ENCODE measurements at regions not wholly inside any gene's neighbourhood (a gene's known extent, or its start where the extent isn't known, plus 50 kb on each side); places are given as distances from the start of the nearest gene placed in this dataset.

DNA sequence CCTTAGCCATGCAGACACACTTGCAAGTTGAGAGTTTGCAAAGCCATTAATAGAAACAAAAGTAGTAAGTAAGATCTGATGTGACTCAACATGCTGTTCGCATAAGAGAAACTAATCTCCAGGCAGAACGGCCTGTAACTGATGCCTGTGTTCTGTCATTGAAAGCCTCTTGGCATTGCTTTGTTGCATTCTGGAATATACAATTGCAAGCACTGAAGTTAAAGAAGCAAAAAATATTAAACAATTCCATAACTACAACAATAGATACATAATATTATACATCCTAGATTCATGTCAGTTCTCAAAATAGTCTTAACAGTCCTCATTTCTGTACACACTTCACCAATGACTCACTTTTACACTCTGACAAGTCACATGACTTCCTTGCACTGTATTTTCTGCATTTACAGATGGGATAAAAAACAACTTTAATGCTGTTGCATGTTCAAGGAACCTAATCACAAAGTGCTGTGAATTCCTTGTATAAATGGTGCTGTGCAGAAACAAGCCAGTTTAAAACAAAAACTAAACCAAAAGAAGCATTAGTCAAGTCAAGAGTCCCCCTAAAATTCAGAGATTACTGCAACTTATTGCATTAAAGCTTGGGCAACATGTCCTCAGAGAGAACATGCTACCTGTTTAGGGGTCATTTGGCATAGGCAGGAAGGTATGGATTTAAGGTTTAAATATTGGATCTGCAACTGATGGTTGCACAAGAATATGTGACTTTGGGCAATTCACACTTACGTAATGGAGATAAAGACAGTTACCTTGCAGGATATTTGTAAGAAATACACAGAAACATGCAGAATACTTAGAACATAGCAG, 79.5 kb upstream of the SERP2 start:
- no peak for DNase-seq

DNA sequence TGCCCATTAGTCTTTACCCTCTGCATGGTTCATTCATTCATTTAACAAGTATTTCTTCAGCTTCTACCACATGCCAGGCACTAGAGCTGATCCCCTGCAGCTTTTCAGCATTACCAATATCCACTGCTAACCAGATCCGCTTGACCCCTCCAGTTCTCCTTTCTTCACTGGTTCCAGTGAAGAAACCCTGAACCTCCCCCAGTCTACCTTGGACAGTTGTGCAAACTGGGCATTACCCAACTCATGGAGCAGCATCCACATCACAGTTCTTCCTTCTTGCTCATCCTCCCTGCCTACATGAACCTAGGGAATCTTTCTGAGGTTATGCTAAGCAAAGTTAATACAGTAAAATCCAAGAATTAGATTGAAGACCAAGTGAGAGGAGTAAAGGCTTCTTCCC, 78.7 kb upstream of the SERP2 start:
- DNase-seq = no peak

DNA sequence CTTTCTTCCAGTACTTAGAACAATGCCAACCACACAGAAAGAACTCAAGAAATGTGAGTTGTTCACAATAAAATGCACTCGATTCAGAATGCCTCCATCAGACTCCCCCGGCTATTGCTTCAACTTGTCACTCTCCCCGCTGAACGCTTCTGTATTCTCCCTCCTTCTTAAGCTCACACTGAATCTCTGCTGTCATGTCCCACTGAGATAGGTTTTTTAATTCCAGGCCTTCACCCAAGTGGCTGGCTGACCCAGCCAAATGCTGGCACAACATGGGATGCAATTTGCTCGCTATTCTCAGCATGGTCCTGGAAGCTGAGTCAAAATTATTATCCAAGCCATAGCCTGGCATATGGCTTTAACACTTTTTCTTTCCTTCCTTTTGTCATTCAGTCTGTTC, 76.8 kb upstream of the SERP2 start:
- no peak for DNase-seq

DNA sequence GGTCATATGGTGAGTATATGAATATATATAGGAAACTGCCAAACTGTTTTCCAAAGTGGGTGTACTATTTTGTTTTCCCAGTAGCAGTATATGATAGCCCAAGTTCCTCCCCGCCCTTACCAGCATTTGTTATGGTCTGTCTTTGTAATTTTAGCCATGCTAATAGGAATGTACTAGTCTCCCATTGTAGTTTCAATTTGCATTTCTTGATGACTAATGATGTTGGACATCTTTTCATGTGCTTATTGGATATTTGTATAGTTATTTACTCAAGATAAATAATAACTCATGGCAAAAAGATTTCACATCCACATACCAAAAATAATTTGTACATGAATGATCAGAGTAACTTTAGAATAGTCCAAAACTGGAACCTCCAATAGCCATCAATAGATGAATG, 75.3 kb upstream of the SERP2 start:
- no peak for DNase-seq

DNA sequence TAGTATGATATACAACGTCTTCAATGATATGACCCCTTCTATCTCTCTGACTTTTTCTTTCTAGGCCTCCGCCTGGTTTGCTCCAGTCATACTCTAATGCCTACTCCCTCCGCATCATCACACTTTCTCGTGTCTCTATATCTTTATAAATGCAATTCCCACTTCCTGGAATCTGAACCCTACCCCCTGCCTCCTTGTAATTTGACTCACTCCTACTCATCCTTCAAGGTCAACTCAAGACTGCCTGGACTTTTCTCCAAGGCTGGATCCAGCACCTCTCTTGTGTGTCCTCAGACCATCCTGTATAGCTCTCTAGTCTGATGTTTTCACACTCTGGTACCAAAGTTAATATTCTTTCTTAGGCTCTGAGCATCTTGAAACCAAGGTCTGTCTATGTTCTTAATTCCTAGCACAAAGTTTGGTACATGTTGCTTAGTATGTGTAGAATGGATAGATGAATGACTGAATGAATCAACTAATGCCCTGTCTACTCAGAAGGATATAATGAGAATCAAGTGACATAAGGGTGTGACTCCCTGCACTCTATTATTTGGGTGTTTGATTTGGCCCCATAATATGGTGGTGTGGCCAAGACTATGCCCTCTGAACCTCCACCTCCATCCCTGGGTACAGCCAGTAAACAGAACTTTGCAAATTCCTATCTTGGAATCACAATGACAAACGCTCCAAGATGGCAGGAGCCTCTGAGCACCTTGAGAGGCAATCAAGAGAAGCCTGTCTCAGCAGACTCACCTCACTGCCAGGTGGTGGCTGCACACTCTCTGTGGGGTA, 74.3 kb upstream of the SERP2 start:
- DNase-seq = no peak

DNA sequence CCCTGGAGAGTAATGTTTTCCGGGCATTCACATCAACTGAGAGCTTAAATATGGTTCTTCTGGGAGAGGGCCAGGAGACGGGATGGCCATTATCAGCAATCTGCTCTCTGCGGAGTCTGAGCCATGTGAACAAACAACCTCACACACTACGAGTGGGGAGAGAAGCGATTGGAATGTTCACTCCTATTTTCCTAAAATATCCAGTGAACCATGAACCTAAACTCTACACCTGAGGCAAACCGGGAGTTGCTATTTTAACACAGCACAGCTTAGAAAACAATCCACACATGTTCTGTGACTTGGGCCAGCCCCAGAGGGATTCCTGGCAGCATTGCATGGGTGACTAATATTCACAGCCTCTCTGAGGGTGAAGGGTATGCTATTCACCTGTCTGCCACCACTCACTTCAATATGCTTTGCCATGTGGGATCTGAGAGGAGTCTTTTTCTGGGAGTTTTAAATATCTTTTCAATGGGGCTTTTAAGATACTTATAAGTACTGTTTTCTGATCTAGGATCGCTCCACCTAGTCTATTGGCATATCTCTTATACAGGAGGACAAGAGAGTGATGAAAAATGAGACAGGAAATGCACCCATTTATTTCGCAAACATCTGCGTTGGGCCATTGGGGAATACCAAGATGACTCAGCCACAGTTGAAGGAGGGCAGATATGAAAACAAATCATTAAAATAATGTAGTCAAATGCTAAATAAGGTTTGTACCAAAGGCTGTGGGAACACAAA, 72.6 kb upstream of the SERP2 start:
- DNase-seq = no peak

DNA sequence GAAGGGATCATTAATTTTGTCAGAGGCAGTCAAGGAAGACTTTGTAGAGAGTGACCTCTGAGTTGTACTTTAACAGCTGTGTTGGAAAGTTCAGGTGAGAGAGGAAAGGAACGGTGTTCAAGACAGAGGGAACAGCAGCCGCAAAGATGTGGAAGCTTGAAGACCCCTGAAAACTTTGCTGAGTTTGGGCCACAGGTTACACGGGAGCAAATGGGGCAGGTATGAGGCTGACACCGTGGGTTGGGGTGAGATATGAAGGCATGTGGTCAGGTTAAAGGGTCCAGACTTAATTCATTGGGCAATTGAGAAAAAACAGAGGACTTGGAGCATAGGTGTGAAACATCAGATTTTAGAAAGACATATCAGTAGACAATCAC, 72.0 kb upstream of the SERP2 start:
- no peak for DNase-seq

DNA sequence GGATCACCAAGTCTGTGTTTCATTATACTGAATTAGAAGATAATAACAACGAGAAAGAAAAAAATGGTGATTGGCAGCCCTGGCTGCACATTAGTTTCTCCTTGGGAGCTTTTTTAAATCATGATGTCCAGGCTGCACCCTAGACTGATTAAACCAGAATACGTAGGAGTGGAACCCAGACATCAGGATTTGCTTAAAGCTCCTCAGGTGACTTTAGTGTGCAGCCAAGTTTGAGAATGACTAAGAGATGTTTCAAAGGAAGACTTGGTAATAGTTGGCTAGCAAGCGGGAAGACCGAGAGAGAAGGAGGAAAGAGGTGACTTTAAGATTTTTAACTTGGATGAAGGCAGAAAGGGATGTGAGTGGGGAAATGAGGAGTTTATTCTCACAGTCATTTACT, 71.4 kb upstream of the SERP2 start:
- no peak for DNase-seq

DNA sequence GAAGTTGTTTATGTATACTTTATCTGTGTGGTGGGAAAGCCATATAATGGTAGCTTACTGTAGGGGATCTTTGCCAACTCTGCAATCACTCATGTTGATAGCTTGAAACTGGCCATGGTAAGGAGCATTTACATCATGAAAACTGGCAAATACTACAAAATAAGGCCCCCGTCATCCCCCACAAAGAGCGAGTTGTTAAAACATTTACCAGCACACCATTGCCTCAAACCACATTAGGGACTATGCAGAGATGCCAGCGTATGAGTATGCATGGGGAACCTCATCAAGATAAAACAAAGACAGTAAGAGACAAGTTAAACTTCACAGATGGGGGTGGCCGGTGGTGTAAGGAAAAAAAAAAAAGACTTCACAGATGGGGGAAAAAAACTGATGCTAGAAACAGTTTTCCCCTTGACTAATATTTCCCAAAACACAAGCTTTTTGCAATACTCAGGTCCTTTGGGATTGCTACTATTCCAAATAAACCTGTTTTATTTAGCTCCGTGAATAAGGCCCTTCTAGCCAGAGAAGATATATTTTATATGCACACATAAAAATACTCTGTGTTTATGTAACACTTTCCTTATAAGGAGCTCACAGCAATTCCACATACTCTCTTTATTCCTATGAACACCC, 70.6 kb upstream of the SERP2 start:
- no peak for DNase-seq

DNA sequence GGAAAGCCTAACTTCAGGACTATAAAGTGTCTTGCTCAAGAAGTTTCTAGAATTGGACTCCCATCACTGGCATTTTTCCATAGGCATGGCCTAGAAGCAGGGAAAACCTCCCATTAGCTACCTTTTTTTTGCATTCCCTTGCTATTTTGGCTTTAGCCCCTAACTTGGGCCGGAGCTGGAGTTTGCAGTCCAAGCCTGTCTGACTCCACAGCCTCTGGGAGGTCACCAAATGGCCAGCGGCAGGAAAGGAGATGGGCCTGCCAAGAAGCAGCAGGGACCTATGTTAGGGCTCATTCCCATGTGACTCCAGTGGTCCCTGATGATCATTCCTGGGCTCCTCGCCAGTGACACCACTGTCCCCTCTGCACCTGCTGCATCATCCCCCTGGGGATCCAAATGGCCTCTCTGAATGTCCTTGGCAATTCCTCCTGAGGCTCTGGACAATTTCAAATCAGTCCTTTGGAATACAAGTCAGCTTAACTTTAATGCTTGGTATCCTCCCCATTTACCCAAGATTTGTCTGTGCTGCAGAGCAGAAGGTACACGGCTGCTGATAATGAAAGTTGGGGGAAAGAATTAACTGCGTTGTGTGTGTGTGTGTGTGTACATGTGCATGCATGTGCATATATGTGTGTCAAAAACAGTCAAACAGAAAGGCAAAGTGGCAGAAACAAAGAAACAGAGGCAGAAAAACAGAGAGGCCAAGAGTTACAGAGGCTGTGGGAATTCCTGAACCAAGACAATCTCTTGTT, 69.8 kb upstream of the SERP2 start:
- peak; percentile 84 for DNase-seq

DNA sequence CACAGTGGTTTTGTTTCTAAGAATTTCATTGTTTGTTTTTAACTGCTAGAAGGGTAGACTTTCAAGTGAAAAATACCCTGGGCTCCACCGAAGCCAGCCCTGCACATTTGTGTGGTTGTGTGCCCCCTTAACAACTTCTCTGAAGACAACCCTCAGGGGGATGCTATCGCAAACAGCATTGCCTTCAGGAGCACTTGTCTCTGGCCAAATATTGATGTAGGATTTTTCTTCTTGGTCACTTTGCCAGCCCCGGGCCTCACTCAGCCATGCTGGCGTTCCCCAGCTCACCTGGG, 69.2 kb upstream of the SERP2 start:
- DNase-seq = no peak

DNA sequence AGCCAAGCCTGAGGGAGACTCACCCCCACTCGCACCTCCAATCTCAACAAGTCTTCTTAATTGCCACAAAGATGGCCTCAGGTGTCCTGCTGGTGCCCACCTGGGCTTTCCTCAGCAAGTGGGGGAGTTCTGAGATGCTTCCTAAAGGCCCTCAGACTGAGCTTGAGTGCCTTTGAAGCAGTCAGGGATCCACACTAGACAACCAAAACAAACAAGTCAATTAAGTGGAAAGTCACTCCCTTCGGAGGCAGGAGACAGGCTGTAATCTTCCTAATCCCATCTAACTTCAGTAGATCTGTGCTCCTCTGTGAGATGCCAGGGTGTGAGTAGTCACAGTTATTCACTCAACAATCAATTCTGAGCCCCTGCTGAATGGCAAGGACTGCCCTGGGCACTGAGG, 68.3 kb upstream of the SERP2 start:
- DNase-seq = no peak

DNA sequence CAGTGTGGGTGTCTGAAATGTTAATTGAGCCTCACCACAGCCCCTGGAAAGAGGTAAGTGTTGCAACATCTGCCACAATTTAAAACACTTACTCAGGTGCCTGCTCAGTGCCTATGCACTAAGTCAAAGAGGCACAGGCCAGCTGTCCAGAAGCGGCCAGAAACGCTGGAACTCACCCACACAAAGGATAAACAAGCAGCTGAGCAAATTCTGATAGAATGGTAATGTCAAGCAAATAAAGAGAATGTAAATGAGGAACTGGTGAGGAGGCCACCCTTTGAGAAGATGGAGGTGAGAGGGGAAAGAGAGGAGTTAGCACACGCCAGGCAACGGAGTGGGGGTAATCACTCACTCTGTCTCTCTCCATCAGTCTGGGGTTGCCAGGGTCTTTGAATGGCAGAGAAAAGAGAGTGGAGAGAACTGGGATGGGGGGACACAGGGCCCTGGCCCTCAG, 67.7 kb upstream of the SERP2 start:
- DNase-seq = no peak

DNA sequence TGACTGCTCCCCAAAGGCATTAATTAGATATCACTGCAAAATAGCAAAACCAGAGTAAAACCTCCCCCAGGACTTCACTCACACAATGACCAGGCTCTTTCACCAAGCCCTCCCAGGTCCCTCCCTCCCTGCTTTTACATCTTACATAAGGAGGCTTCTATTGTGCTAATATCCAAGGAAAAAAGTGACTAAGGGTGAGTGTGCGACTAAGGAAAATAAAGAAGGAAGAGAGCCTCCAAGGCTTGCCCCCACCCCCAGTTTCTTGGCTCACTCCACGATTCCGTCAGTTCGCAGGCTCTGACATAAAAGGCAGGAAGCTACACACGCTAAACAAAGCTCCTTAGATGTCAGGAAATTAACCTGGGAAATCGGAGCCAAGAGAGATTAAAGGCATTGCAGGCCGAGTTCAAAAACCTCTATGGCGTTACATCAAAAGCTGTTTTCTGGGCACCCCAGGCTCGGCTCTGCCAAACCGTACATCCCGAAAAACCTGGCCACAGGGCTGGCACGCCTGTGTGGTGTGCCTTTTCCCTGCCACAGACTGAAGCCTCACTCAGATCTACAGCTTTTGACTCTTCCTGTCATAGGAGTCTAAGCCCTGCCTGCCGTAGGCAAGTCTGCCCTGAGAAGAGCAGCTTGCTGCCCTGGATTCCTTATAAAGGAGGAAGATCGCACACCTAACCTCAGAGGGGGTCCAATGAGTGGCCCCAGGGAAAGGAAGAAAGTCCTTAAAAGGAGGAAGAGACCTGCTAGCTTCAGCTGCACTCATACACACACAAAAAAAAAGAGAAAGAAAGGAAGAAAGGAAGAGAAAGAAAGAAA, 67.0 kb upstream of the SERP2 start:
- peak; percentile 78 for DNase-seq

DNA sequence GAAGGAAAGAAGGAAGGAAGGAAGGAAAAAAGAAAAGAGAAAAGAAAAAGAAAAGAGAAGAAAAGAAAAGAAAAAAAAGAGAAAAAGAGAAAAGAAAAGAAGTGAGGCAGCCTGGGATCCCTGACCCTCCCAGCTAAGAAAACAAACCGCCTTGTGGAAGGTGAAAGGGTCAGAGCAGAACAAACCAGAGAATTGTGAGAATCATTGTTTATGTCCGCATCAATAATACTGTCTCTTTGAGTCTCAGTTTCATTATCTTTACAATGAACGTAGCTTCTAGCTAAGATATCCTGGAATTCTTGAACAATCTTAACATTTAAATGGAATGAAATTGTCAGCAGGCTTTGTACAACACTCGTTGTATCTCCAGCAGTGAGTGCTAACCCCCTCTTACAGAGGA, 66.4 kb upstream of the SERP2 start:
- no peak for DNase-seq

DNA sequence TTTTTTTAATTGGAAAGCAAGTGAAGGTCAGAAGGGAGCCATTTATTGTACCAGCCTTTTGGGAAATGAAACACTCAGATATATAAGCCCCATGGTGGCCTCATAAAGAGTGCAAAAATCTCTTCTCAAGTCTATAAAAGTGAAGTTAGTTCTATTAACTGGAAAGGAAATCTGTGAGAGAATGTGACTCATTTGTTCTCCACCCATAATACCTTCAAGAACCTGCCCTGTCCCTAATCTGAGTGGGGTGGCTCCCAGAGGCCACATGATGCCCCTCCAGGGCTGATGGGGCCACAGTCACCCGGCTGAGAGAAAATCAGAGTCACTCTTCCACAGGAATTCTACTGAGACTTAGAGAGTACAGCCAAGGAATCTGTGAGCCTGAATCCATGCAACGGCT, 65.8 kb upstream of the SERP2 start:
- no peak for DNase-seq

DNA sequence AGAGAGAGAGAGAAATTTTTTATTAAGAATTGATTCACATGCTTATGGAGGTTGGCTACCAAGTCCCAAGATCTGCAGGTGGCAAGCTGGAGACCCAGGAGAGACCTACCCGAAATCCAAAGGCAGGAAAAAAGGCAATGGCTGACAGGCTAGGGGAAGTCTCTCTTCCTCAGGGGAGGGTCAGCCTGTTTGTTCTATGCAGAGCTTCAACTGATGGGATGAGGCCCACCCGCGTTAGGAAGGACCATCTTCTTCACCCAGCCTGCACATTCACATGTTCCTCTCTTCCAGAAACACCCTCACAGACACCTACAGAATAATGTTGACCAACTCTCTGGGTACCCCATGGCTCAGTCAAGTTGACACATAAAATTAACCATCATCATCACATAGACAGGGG, 65.3 kb upstream of the SERP2 start:
- no peak for DNase-seq

DNA sequence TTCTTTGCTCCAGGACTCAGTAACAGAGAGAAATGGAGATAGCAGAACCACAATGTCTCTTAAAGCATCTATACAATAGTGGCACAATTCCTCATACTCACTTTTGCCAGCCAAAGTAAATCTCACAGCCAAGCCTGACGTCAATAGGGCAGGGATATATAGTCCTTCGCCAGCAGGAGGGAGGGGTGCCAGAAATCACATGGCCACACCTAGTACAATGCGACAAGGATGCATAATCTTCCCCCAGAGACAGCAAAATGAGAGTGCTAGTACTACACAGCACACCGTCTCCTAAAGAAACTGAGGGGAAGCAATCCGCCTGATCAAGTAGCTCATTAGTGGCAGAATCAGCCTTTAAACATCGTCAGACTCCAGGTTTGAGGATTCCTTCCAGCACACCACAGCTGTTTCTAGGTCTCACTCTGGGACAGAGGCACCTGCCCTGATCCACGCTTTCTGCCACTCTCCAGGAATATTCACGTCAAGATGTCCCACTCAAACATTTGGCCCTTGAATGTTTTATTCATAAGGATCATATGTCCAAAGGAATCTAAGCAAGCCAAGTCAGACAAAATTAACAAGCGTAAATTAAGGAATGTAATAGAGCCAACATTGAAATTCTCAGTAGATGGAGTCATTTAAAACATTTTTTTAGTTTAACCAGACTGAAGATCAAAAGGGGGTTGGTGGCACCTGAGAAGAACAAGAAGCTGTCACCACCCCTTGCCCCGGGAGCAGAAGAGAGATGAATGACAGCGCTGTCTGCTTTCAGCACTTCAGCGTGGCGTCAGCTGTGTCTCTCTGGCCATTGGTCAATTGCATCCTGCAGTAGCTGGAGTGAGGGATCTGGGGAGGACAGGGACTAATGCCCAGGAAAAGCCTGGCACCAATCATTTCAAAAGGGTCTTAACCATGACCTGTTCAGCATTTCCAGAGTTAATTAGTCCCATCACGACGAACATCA, 63.5 kb upstream of the SERP2 start:
- DNase-seq = peak; percentile 48

DNA sequence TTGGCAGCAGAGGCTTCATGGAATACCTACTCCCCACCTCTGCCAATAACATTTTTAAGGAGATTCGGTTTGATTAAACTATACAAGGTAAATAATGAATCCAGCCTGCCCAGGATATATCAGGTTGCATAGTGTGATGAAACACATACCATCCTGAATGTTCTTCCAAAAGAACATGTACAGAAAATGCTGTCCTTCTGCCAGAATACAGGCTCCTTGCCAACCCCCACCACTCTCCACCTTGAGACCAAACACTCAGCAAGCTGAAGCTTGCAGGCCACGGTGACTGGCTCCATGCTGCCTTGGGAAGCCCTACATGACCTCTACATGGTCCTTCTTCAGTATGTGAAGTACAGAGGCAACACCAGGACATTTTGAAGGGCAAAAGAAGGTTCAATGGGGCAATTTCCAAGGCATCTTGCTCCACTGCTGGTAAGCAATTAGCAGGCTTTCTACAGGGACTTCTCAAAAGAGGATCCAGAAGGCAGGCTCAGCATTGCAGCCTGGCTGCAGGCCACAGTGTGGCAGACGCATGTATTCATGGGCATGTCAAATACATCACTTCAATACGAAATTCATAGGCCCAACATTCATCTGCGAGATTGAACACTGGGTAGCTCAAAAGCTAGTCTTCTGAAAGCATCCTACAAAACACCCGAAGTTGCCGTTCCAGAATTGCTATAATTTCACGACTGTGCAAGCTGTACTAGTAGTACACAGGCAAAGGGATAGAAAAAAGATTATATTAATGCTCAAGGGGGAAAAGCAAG, 62.4 kb upstream of the SERP2 start:
- no peak for DNase-seq

DNA sequence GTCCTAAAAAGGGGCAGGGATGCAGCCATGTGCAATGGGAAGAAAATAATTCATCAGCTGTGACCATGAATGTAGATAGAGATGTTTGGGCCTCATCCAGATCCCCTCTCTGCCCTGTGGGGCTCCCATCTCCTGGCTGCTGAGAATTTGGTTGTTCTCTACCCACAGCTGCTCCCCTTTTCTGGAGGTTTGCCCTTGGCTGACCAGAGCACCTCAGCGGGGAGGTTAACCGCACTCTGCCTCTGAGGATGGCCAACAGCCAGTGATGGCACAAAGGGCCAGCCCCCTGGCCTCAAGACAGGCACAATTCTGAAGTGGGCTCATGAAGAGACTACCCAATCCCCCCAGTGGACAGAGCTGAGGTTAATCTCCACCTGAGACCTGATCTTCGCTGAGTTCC, 61.5 kb upstream of the SERP2 start:
- no peak for DNase-seq
